Esophagus (tissue), 2 donors: ENCODE measurements at regions not wholly inside any gene's neighbourhood (a gene's known extent, or its start where the extent isn't known, plus 50 kb on each side); places are given as distances from the start of the nearest gene placed in this dataset.

Experiments
- H3K27ac ChIP-seq, 2 donors: one replicate each; pipeline ENCODE4 v1.5.1; 2013; ENCODE audit warnings: low read depth in 2 of 2, mild to moderate bottlenecking in 2 of 2, inconsistent platforms in 1 of 2, low read length in 1 of 2, moderate library complexity in 1 of 2
- H3K27me3 ChIP-seq, 2 donors: one replicate each; pipeline ENCODE4 v1.6.1; 2013; ENCODE audit warnings: low read length in 2 of 2, control low read depth in 1 of 2, mild to moderate bottlenecking in 1 of 2; ENCODE audit not compliant: insufficient read depth in 2 of 2, control insufficient read depth in 1 of 2
- H3K36me3 ChIP-seq, 2 donors: one replicate each; pipeline ENCODE4 v1.6.1; 2013; ENCODE audit warnings: low read length in 1 of 2; ENCODE audit not compliant: control insufficient read depth in 2 of 2, insufficient read depth in 2 of 2
- H3K4me1 ChIP-seq, 2 donors: one replicate each; pipeline ENCODE4 v1.6.1; 2013; ENCODE audit warnings: low read length in 1 of 2; ENCODE audit not compliant: control insufficient read depth in 2 of 2, insufficient read depth in 2 of 2
- H3K4me3 ChIP-seq, 2 donors: one replicate each; pipeline ENCODE4 v1.5.1; 2013; ENCODE audit warnings: low read length in 2 of 2, mild to moderate bottlenecking in 2 of 2, low read depth in 1 of 2, moderate library complexity in 1 of 2
- H3K9me3 ChIP-seq, 2 donors: one replicate each; pipeline ENCODE4 v1.6.1; 2013; ENCODE audit warnings: mild to moderate bottlenecking in 2 of 2, low read depth in 1 of 2, low read length in 1 of 2, moderate library complexity in 1 of 2; ENCODE audit not compliant: control insufficient read depth in 2 of 2, insufficient read depth in 1 of 2
- WGBS, 2 donors: extraction: QIAGEN DNeasy Blood & Tissue Kit; methylation state at CpG; one replicate each; pipeline ENCODE4 v1.1.7; 2013; 5-methylcytosine and 5-hydroxymethylcytosine counted together
- donor health status: healthy with polysubstance abuse.
- donor health status: Bipolar disorder and iron deficiency.

GRCh38 chr11:121741351-121741760 is 288.6 kb upstream of the SORL1-AS1 start:
- H3K4me1 ChIP-seq = no peaks in the 10 kb centered on the region
- no peaks in the 10 kb centered on the region for H3K27me3 ChIP-seq
- H3K9me3 ChIP-seq = no peaks in the 10 kb centered on the region
- H3K27ac ChIP-seq = peak overlapping the region; percentile 65 to 73
- 63 to 70% methylated on average over 5 of the region's 5 CpGs for WGBS, 2 donors
- H3K36me3 ChIP-seq = no peaks in the 10 kb centered on the region
- no peak overlapping the region for H3K4me3 ChIP-seq

- Histone ChIP-seq H3K27ac (peak overlapping the region; percentile 65 to 73), H3K36me3 (no peaks in the 10 kb centered on the region), H3K4me1 (no peaks in the 10 kb centered on the region), H3K4me3 (no peak overlapping the region), H3K9me3 (no peaks in the 10 kb centered on the region), H3K27me3 (no peaks in the 10 kb centered on the region)
- WGBS, 2 donors = 75 to 78% methylated on average over 1 of the region's 1 CpG
These were observed 288.1 kb upstream of the SORL1-AS1 start for GRCh38 chr11:121740902-121741301.

- Histone ChIP-seq H3K27ac (no peak overlapping the region), H3K9me3 (no peaks in the 10 kb centered on the region), H3K4me1 (no peaks in the 10 kb centered on the region), H3K27me3 (no peaks in the 10 kb centered on the region), H3K4me3 (no peak overlapping the region), H3K36me3 (no peaks in the 10 kb centered on the region)
- 91 to 94% methylated on average over 1 of the region's 1 CpG for WGBS, 2 donors
These were observed 281.1 kb upstream of the SORL1-AS1 start for GRCh38 chr11:121733858-121734257.

GRCh38 chr11:121727942-121728341 is 275.2 kb upstream of the SORL1-AS1 start:
- H3K27ac ChIP-seq = no peak overlapping the region
- no peaks in the 10 kb centered on the region for H3K9me3 ChIP-seq
- 31 to 40% methylated on average over 1 of the region's 1 CpG for WGBS, 2 donors
- no peak overlapping the region for H3K4me3 ChIP-seq
- no peaks in the 10 kb centered on the region for H3K36me3 ChIP-seq
- H3K27me3 ChIP-seq = no peaks in the 10 kb centered on the region
- no peaks in the 10 kb centered on the region for H3K4me1 ChIP-seq

- Histone ChIP-seq H3K4me3 (peak overlapping the region in 1 of 2 donors; percentile 32), H3K36me3 (no peaks in the 10 kb centered on the region), H3K27ac (peak overlapping the region; percentile 53 to 80), H3K27me3 (no peaks in the 10 kb centered on the region), H3K4me1 (no peaks in the 10 kb centered on the region), H3K9me3 (no peaks in the 10 kb centered on the region)
- 19 to 29% methylated on average over 16 of the region's 16 CpGs for WGBS, 2 donors
These were observed 270.5 kb upstream of the SORL1-AS1 start for GRCh38 chr11:121723246-121723741.

GRCh38 chr11:121722431-121723245 is 269.9 kb upstream of the SORL1-AS1 start:
- H3K4me3 ChIP-seq = peak overlapping the region in 1 of 2 donors; percentile 32
- no peaks in the 10 kb centered on the region for H3K4me1 ChIP-seq
- no peaks in the 10 kb centered on the region for H3K27me3 ChIP-seq
- no peaks in the 10 kb centered on the region for H3K36me3 ChIP-seq
- no peaks in the 10 kb centered on the region for H3K9me3 ChIP-seq
- H3K27ac ChIP-seq = peak overlapping the region; percentile 53 to 80
- WGBS, 2 donors = 5 to 6% methylated on average over 46 of the region's 46 CpGs

GRCh38 chr11:121721961-121722360 is 269.2 kb upstream of the SORL1-AS1 start:
- H3K27me3 ChIP-seq = no peaks in the 10 kb centered on the region
- no peaks in the 10 kb centered on the region for H3K4me1 ChIP-seq
- H3K4me3 ChIP-seq = no peak overlapping the region
- H3K36me3 ChIP-seq = no peaks in the 10 kb centered on the region
- WGBS, 2 donors = 62 to 78% methylated on average over 7 of the region's 7 CpGs
- peak overlapping the region; percentile 3 to 44 for H3K27ac ChIP-seq
- no peaks in the 10 kb centered on the region for H3K9me3 ChIP-seq

- Histone ChIP-seq H3K9me3 (no peaks in the 10 kb centered on the region), H3K36me3 (no peaks in the 10 kb centered on the region), H3K4me3 (no peak overlapping the region), H3K4me1 (no peaks in the 10 kb centered on the region), H3K27ac (no peak overlapping the region), H3K27me3 (no peaks in the 10 kb centered on the region)
- WGBS, 2 donors = 95% methylated on average over 3 of the region's 3 CpGs
These were observed 268.7 kb upstream of the SORL1-AS1 start for GRCh38 chr11:121721448-121721847.

GRCh38 chr11:121717296-121717695 is 264.5 kb upstream of the SORL1-AS1 start:
- H3K9me3 ChIP-seq = no peaks in the 10 kb centered on the region
- H3K27ac ChIP-seq = no peak overlapping the region
- H3K36me3 ChIP-seq = no peaks in the 10 kb centered on the region
- H3K27me3 ChIP-seq = no peaks in the 10 kb centered on the region
- WGBS, 2 donors = 87 to 94% methylated on average over 2 of the region's 2 CpGs
- no peak overlapping the region for H3K4me3 ChIP-seq
- no peaks in the 10 kb centered on the region for H3K4me1 ChIP-seq

GRCh38 chr11:121716060-121716459 is 263.3 kb upstream of the SORL1-AS1 start:
- Histone ChIP-seq H3K4me3 (no peak overlapping the region), H3K36me3 (no peaks in the 10 kb centered on the region), H3K27me3 (no peaks in the 10 kb centered on the region), H3K9me3 (no peaks in the 10 kb centered on the region), H3K4me1 (no peaks in the 10 kb centered on the region), H3K27ac (no peak overlapping the region)
- WGBS, 2 donors = 76 to 77% methylated on average over 4 of the region's 4 CpGs
